Astrocyte of the cerebellum (primary cell): ENCODE measurements at regions not wholly inside any gene's neighbourhood (a gene's known extent, or its start where the extent isn't known, plus 50 kb on each side); places are given as distances from the start of the nearest gene placed in this dataset.
A peak's percentile ranks its signal among the peaks of the same experiment; 100 is the strongest.

ENCODE experiments used
- DNase-seq: peaks from one replicate; pipeline ENCODE4 v3.0.0-alpha.2; 2011; ENCODE audit warnings: low read depth
- H3K4me3 ChIP-seq: 2 replicates; pipeline ENCODE4 v1.5.1; 2011; ENCODE audit warnings: mild to moderate bottlenecking, low read depth, low read length, moderate library complexity
- in situ Hi-C: cut with HindIII; loops from 2 replicates; pipeline ENCODE4 v1.10.0; 2017; ENCODE audit warnings: low sequenced_read_pairs
- TF ChIP-seq, protein P1 (sequence below): IDR thresholded peaks from 2 replicates; pipeline ENCODE4 v1.5.1; 2012; ENCODE audit warnings: low read length, low read depth, moderate library complexity, mild to moderate bottlenecking; ENCODE audit errors: missing control alignments

DNA sequence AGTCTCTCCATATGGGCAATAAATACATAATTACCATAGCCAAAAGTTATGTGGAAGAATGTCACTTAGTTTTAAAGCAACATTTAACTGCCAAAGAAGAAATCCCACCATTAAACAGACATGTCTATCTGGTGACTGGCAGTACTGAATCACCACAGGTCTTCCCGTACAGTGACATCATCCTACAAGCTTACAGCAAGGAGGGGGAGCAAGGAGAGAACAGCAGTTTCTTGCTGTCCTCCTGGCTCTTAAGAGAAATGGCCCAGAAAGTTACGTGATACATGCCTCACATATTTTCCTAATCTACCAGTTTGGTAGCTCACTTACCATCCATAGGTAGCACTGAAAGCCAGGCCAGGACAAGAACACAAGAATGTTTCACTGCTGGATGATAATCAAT lies 671.0 kb downstream of the DMRTA1 start:
- peak; percentile 4 for DNase-seq
- TF ChIP-seq, protein P1, sequence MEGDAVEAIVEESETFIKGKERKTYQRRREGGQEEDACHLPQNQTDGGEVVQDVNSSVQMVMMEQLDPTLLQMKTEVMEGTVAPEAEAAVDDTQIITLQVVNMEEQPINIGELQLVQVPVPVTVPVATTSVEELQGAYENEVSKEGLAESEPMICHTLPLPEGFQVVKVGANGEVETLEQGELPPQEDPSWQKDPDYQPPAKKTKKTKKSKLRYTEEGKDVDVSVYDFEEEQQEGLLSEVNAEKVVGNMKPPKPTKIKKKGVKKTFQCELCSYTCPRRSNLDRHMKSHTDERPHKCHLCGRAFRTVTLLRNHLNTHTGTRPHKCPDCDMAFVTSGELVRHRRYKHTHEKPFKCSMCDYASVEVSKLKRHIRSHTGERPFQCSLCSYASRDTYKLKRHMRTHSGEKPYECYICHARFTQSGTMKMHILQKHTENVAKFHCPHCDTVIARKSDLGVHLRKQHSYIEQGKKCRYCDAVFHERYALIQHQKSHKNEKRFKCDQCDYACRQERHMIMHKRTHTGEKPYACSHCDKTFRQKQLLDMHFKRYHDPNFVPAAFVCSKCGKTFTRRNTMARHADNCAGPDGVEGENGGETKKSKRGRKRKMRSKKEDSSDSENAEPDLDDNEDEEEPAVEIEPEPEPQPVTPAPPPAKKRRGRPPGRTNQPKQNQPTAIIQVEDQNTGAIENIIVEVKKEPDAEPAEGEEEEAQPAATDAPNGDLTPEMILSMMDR, result no peak
- in situ Hi-C loops, result no loop called here
- no peak overlapping the region for H3K4me3 ChIP-seq

DNA sequence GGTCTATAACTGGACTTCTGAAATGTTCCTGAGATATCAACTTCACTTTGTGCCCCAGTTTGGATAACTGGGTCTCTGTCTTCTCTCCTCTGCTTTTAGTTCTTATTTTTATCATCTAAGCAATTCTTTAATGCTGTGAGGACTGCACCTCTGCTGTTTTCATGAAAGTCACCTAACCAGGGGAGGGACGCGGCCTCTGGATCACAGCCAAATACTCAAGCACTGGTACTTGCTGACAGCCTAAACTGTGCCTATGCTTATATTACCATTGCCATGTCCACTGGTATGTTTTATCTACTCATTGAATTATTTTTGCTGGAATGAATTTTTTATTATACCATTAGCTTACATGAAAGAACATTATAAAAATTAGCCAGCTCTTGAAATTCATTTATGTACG lies 674.0 kb downstream of the DMRTA1 start:
- TF ChIP-seq, protein P1, result no peak
- no peak overlapping the region for H3K4me3 ChIP-seq
- no peak for DNase-seq
- in situ Hi-C loops, result no loop called here

GRCh38 chr9:23123048-23123632 lies 676.5 kb downstream of the DMRTA1 start:
- DNase-seq, result peak; percentile 18
- in situ Hi-C loops, result no loop called here
- TF ChIP-seq, protein P1, result peak; percentile 62
- no peak overlapping the region for H3K4me3 ChIP-seq

GRCh38 chr9:23145467-23145866 lies 680.6 kb downstream of the ELAVL2 start:
- DNase-seq, result no peak
- in situ Hi-C loops, result no loop called here
- TF ChIP-seq, protein P1, result no peak
- H3K4me3 ChIP-seq, result no peak overlapping the region

DNA sequence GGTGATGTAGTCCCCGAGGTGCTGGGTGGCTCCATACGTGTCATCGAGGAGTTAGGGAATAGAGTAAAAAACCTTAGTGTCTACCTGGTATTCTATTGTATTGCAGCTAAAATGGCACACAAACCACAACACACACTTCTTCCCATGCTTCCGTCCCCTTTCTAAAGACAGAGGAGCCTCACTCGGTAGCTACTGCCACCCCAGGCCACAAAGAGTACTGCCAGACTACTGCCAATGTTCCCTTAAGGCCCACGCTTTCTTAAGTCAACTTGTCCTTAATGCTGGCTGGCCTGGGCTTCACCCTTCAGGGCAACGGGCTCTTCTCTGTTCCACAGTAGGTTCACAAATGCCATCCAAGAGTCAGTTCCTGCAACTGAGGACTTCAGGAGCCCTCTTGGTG lies 673.0 kb downstream of the ELAVL2 start:
- H3K4me3 ChIP-seq, result no peak overlapping the region
- in situ Hi-C loops, result no loop called here
- TF ChIP-seq, protein P1, result no peak

DNA sequence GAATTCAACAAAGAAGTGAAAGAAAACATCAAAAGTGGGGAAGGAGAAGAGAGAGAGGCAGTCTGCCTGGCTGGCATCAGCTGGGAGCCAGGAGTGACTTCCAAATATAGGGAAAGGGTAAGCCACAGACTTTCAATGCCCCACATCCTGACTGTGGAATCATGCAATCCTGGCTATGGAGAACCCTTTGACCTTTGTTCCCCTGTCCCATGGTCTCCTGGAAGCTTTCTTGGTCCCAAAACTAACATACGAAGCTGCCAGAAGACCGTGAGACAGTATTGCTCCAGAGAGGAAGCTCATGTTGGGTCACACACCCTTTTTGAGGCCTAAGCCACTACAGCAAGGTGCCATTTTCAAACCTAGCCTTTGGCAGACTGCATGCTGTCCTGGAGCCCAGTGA lies 665.5 kb downstream of the ELAVL2 start:
- in situ Hi-C loops, result no loop called here
- H3K4me3 ChIP-seq, result no peak overlapping the region
- TF ChIP-seq, protein P1, result no peak
- no peak for DNase-seq

More for the DNA sequence above, 673.0 kb downstream of the ELAVL2 start:
- DNase-seq, result no peak
